Gastrocnemius medialis (tissue), 4 donors: ENCODE measurements at regions not wholly inside any gene's neighbourhood (a gene's known extent, or its start where the extent isn't known, plus 50 kb on each side); places are given as distances from the start of the nearest gene placed in this dataset.

Experiments used
- POLR2A ChIP-seq, 2 donors: fragments of 450-650 bp; IDR thresholded peaks; one replicate each; pipeline ENCODE4 v1.6.1; 2017; ENCODE audit warnings: antibody characterized with exemption in 2 of 2, mild to moderate bottlenecking in 2 of 2, moderate library complexity in 2 of 2
- TF ChIP-seq, protein P1 (sequence below), 5 experiments: fragments of 450-650 bp in 3 of 5; fragments of 200-600 bp in 2 of 5; sonication (generic) in 2 of 5; IDR thresholded peaks in 4 of 5; conservative IDR thresholded peaks in 1 of 5; 1 replicate in 4 of 5; 2 replicates in 1 of 5; pipeline ENCODE4 v1.5.1; 2016 to 2019; ENCODE audit warnings: antibody characterized with exemption in 5 of 5, mild to moderate bottlenecking in 3 of 5, moderate library complexity in 3 of 5

DNA sequence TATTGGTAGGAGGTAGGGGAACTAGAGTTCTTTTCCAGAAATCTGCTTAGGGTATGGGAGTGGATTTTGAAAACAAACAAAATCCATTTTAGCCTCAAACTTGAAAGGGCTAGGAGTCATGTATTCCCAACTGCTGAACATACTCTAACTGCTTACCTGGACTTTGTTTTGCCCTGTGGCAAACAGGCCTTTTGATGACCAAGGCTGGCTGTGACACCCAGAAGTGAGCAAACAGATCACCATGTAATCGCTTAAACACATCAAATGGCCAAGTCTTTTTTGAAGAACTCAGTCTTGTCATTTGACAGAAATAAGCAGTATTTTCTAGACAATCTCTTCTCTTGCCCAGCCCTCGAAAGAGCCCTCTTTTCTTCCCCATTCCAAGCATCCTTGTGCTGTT, 203.4 kb downstream of the KIT start:
- TF ChIP-seq, protein P1, sequence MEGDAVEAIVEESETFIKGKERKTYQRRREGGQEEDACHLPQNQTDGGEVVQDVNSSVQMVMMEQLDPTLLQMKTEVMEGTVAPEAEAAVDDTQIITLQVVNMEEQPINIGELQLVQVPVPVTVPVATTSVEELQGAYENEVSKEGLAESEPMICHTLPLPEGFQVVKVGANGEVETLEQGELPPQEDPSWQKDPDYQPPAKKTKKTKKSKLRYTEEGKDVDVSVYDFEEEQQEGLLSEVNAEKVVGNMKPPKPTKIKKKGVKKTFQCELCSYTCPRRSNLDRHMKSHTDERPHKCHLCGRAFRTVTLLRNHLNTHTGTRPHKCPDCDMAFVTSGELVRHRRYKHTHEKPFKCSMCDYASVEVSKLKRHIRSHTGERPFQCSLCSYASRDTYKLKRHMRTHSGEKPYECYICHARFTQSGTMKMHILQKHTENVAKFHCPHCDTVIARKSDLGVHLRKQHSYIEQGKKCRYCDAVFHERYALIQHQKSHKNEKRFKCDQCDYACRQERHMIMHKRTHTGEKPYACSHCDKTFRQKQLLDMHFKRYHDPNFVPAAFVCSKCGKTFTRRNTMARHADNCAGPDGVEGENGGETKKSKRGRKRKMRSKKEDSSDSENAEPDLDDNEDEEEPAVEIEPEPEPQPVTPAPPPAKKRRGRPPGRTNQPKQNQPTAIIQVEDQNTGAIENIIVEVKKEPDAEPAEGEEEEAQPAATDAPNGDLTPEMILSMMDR (IDR thresholded peaks at IDR 0.05 in 4 of 5, conservative IDR thresholded peaks at IDR 0.05 in 1 of 5) = no peak
- no peak for TF ChIP-seq POLR2A (IDR thresholded peaks at IDR 0.05)
